HG03378 (cell line): ENCODE measurements at regions not wholly inside any gene's neighbourhood (a gene's known extent, or its start where the extent isn't known, plus 50 kb on each side); places are given as distances from the start of the nearest gene placed in this dataset.

Experiments used
- ATAC-seq: cut with Tn5 transposase; IDR thresholded peaks from one replicate; pipeline ENCODE4 v1.9.1; 2021; ENCODE audit warnings: mild to moderate bottlenecking, moderate library complexity; ENCODE audit not compliant: unreplicated experiment

DNA sequence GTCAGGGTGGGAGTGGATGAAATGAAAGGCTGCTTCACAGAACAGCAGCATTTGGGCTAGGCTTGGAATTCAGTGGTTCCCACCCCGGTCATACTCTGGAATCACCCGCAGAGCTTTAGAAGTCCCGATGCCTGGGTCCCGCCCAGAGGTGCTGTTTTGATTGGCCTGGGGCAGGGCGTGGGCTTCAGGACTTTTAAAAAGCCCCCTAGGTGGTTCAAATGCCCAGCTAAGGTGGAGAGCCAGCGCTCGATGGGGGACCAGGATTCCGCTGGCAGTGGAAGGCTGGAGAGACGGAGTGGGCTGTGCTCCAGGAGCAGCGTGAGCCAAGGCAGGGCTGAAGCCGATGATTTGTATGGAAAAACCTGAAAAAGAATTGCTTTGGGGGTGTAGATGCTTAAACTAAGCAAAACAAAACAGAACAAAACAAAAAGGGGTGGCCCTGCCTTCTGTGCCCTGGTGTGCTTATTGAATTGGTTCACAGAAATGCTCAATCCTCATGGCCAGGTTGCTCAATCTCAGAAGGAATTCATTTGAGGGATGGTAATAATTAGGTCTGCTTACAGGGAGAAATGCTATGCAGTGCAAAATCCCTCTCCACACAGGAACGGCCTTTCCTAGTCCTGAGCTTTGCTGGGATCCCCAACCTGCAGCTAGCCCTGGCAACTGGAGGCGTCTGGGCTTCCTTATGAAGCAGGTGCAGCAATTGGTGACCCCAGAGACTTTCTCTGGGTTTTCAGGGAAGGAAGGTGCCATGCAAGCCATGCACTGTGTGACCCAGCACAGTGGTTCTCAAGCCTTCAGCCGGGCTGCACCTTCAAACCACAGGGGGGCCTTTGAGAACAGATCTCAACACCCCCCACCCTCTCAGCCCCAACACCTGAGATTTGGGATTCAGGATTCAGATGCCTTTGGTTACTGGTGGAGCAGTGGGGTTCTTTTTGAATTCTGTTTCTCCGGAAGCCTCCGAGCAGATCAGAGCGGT is 174.0 kb upstream of the ZNF618 start:
- no peak for ATAC-seq

DNA sequence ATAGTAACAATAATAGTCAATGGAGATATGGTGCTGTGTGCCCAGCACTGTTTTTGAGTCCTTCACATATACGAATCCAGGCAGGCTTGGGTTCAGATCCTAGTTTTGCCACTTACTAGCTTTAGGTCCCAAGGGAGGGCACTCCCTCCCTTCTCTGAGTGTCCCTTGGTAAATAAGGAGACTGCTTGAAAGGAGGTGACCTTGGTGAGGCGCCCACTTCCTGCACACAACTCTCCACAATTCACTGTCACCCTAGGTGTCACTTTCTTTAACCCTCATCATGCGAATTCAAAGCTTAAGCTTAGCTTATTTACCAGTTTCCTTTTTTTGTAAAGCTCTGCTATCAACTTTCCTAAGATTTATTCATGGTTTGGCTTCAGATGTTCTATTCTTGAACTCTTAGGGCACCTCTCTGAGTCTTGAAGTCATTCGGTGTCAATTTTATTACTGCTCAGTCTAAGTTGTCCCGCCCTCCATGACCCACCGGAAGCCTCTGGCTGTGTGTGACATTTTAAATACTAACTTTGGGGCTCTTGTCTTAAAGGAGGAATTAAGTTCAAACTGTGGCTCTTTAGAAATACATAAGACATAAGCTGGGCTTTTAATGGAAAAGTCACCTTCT is 170.7 kb upstream of the ZNF618 start:
- no peak for ATAC-seq

DNA sequence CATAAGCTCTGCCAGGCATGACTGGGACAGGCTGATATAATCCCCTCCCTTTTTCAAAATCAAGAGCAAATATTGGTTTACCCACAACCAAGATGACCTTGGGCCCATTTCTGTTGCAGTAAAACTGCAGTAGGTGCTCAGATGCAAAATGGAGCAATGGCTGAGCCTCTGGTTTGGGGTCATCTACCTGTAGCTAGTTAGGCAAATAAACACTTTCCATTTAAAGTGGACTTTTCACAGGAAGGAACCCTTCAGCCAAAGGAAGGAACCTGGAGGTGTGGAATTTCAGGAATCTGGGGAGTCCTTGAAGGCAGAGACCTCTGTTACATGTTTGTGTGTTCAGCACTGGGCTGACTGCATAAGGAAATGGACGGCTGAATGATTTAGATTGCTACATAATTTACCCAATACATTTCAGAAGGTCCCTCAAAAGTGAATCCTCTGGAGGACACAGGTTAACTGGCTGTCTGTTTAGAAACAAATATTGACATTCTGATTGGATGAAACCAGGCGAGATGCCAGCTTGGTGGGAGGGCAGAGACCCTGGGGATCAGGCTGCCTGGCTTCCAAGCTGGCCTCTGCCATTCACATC is 170.1 kb upstream of the ZNF618 start:
- ATAC-seq: no peak

DNA sequence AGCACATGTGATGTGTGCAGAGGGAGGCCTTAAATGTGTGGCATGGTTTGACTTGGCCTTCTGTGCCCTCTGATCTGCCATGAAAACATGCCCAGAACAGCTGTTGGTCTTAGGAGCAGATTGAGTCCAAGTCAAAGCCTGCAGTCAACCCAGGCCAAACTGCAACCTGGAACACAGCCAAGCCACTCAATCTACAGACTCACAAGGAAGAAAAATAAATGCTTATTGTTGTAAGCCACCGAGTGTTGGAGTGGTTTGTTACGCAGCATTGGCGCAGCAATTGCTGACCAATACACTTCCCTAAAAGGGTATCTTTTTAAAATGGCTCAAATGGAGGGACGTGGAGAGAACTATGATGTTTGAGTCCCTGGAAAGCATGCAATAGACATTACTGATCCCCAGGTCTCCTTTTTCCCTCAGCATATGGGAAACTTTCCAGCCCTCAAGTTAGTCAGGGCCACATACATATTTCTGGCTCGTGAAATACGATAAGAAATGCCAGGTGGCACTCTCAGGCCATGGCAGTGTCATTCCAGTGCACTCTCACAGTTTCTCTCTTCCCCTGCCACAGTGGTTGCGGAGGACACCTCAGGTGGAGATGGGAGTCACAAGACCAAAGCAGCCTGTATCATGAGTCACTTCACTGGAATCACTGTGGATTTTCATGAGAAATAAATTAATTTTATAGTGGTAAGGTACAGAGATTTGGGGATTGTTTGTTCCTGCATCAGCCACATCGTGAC is 168.0 kb upstream of the ZNF618 start:
- no peak for ATAC-seq

GRCh38 chr9:113708821-113709713 is 167.0 kb upstream of the ZNF618 start:
- no peak for ATAC-seq

- ATAC-seq: no peak
These were observed 166.4 kb upstream of the ZNF618 start for GRCh38 chr9:113709721-113710120.

DNA sequence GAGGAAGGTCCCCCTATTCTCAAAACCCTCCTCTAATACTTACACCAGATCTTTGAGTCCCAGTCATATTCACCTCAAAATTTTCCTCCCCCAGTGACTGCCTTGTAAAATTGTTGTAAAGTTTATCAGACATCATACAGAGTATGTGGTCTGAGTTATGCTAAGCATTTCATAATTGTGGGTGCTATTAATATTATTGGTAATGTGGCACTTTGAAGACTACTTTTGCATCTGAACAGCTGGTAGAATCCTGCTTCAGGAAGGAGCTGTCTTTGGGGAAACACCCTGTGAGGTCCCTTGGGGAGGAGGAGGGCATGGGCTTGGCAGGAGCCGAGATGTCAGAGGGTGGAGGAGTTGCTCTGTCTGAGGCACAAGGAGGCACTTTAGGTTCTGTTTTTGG is 164.9 kb upstream of the ZNF618 start:
- no peak for ATAC-seq

DNA sequence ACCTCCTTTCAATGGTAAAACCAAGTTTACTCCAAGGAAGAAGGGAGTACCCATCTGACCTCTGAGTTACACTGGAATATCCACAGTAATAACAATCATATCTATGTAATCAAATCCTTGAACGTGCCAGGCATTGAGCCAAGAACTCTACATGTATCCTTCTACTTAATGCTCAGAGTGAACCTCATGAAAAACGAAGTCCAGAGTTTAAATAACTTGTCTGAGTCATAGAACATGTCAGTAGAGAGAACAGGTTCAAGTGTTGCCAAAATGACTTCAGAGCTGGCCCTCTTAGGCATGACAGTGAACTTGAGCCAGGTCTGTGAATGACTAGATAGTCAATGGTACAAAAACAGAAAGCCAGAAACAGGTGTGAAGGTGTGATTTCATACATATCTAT is 164.1 kb upstream of the ZNF618 start:
- ATAC-seq: no peak

DNA sequence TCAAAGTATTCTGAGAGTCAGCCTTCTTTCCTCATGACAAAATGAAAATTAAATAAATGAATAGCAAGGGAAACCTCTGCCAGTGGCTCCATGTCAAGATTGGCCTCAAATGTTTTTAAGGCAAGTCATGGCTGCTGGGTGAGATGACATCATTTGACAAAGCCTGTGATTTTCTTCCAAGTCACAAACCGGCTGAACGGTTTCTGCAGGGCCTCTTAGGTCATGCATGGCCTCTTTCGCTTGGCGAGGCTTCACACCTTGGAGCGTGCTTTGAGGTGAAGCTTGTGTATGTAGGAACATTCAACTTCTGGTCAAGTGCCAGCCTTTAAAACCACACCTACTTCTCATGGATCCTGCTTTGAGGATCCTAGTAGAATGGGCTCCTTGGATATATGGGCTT is 161.0 kb upstream of the ZNF618 start:
- ATAC-seq: no peak

GRCh38 chr9:113719919-113720318 is 156.2 kb upstream of the ZNF618 start:
- no peak for ATAC-seq

DNA sequence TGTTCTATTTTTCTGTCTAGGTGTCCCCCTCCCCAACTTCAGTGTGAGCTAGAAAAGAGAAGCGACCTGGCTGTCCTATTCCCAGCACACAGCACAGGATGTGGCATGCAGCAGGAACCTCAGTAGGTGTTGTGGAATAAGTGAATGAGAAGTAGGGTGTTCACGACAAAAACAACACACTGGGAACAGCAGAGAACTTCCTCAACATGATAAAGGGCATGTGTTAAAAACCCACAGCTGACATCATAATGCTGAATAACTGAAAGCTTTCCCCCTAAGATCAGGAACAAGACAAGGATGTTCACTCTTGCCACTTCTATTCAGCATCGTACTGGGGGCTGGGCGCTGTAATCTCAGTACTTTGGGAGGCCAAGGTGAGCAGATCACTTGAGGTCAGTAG is 155.6 kb upstream of the ZNF618 start:
- no peak for ATAC-seq

DNA sequence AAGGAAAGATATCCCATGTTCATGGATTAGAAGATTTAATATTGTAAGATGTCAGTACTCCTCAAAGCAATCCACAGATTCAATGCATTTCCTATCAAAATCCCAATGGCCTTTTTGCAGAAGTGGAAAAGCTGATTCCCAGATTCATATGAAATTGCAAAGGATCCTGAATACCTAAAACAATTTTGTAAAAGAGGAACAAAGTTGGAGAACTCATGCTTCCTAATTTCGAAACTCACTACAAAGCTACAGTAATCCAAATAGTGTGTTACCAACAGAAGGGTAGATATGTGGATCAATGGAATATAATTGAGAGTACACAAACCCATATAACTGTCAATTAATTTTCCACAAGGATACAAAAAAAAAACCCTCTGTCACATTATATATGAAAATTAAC is 154.3 kb upstream of the ZNF618 start:
- ATAC-seq: no peak

GRCh38 chr9:113724202-113724601 is 151.9 kb upstream of the ZNF618 start:
- ATAC-seq: no peak

DNA sequence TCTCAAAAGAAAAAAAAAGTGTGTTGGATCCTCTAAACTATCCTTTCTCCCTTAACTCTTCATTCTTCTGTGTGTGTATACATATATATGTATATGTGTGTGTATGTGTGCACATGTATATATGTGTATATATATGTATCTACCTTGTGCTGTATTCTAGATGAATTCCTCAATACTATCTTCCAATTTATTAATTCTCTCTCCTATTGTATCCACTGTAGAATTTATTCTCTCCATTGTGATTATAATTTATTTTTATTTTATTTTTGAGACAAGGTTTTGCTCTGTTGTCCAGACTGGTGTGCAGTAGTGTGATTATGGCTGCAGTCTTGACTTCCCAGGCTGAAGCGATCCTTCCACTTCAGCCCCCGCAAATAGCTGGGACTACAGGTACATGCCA is 147.1 kb upstream of the ZNF618 start:
- no peak for ATAC-seq

GRCh38 chr9:113734826-113735225 is 141.3 kb upstream of the ZNF618 start:
- ATAC-seq: no peak

DNA sequence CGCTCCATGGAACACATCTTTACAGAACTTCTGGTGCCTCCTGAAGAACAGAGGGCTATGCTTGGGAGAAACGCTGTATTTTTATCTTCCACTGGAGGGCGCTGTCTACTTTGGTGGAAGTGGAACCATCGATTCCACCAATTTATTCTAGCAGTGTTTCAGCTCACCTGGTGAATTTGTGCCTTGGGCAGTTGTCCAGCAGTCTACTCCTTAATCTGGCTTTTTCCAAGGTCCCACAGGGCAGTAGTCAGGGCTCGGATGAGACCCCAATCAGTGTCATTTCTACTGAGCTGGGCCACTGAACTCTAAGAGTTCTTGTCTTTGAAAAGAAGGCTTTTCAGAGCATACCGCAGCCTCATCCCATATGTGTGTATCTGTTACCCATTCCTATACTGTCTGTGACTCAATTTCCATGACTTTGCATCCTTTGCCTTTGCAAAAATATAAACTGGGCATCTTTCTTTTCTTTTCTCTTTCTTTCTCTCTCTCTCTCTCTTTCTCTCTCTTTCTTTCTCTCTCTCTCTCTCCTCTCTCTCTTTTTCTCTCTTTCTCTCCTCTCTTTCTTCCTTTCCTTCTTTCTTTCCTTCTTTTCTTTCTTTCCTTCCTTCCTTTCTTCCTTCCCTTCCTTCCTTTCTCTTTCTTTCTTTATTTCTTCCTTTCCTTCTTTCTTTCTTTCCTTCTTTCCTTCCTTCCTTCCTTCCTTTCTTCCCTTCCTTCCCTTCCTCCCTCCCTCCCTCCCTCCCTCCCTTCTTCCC is 138.4 kb upstream of the ZNF618 start:
- ATAC-seq: no peak

GRCh38 chr9:113738496-113738892 is 137.6 kb upstream of the ZNF618 start:
- no peak for ATAC-seq

GRCh38 chr9:113738893-113739604 is 137.1 kb upstream of the ZNF618 start:
- no peak for ATAC-seq
